GM21529 (cell line): ENCODE measurements at regions not wholly inside any gene's neighbourhood (a gene's known extent, or its start where the extent isn't known, plus 50 kb on each side); places are given as distances from the start of the nearest gene placed in this dataset.

ENCODE experiments used
- ATAC-seq: cut with Tn5 transposase; IDR thresholded peaks from one replicate; pipeline ENCODE4 v1.9.1; 2021; ENCODE audit not compliant: unreplicated experiment

DNA sequence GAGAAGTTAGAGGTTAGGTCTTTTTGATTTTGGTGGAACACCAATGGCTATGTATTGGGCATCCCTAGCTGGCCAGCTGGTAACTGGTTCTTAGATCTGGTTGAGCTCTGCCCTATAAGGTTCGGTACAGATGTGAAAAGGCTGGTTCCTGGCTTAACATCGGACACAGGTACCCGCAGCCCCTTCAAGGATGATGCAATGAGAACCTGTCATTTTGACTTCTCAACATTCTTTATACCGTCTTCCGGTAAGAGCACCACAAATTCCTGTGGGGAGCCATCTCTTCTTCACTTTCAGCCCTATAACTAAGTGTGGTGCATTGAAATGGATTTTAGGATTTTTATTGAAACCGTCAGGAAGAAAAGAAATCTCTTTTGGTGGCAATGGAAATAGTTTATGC lies 222.8 kb downstream of the ADAMTS9 start:
- no peak for ATAC-seq

DNA sequence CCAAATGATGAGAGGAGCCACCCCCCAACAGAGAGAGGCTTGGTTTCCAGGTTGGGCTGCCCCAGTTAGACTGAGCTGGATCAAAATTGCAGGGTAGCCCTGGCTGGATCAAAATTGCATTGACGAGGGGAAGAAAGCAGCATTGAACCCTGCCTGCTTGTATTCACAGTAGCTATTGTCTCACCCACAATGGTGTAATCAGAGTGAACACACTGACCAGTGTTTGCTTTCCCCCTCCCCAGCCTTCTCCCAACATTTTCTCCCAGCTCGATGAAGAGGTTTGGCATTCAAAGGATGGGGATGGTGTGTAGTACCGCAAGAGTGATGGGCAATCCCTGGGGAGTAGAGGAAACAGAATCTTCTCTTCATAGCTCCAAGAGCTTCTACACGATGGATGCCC lies 223.8 kb downstream of the ADAMTS9 start:
- no peak for ATAC-seq

DNA sequence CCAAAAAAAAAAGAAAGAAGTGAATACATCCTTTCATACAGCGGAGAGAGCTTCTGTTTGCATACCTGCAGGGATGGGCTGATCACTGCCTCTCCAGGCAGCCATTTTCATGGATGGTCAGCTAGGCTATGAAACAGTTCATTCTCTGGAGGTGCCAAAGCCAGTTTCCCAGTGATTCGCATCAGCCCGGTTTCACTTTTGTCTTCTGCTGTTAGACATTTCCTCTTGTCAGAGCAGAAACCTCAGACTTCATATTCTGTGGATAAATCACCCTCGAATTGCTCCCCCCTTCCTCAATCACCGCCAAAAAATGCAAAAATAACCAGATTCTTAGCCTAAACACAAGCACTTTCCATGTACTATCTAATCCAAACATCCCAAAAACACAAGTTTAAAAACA lies 225.6 kb downstream of the ADAMTS9 start:
- no peak for ATAC-seq

DNA sequence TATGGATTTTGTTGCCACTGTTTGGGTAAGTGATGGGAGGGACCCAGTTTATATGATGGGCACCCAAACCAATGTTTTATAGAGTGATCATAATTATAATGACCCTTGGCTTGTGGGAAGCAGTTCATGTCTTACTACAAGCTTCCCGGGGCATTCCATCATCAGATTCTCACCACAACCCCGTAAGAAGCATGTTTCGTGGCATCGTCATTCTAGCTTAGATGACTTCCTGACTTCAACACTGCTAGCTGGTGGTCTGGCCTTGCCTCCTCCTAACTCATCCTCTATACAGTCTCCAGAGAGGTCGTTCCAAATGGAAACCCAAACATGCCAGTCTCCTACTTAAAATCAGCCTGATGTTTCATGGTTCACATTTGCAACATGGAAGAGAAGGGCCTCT lies 226.9 kb downstream of the ADAMTS9 start:
- ATAC-seq, result no peak

DNA sequence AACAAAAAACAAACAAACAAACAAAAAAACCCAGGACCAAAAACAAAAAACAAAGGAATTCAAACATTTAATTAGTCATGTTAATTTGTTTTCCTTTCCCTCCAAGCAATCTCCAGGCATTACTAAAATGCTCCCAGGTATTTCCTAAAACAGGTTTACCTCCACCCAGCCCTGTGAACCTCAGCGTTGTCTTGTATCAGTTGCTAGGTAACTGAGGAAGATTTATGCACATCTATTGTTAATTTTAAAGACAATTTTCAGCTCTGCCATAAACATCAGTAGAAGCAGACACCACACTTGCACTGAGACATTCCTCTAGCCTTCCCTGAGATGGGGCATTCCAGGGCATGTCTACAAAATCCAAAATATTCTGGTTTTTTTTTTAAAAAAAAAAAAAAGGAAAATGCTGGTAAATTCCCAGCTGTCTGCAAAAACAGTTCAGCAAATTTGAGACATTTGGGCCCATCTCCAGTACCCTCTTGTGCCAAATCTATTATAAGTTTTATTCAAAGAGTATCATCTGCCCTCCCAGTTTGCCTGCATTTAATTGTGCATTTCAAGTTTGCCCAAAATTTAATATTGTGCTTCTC lies 227.6 kb downstream of the ADAMTS9 start:
- ATAC-seq, result no peak

DNA sequence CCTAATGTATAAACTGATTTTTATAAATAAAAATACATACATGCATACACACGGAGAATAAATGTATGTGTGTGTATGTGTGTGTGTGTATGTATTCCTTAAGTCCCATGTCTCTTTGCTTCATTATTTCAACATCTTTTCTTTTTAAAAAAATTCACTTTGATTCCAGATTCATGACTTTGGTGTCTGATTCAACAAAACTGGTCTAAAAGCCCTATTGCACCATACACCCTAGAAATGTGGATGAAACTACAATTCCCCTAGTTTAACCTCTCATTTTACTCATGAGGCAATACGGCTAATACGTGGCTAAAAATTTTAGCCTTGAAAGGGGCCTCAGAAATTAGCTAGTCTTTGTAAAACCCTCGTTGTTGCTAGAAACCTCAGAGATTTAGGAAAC lies 228.1 kb downstream of the ADAMTS9 start:
- ATAC-seq, result no peak

DNA sequence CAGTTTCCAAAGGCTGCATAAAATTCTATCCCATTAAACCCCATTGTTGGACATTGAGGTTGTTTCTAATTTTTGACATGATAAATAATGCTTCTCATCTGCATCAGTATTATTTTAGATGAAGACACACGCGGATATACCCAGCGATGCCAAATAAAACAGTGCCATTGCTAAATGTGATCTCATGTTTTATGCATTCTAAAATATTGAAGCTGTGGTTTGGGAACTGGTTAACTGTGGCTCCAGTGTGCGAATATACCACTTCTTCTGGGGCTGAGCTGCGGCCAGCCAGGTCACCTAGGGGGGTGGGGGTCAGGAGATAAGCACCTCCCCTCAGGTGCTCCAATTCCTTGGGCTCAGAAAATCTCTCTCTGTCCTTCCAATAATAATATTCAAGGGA lies 230.0 kb downstream of the ADAMTS9 start:
- no peak for ATAC-seq

DNA sequence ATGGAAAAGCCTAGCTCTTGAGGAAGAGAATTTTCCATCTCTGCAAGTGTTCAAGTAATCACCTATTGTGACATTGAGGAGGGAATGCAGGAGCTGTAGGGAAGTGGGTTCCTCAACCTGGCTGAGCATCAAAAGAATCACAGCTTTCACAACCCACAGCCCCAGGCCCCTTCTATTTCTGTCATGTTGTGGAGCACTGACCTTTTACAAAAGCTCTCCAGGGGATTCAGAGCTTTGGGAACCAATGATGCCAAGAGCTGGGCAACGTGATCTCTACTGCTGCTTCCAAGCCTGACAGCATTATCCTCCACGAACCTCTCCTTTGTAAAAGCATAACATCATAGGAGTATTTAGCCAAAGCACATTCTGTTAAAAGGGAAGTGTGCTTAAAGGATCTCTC lies 231.1 kb downstream of the ADAMTS9 start:
- ATAC-seq, result no peak

DNA sequence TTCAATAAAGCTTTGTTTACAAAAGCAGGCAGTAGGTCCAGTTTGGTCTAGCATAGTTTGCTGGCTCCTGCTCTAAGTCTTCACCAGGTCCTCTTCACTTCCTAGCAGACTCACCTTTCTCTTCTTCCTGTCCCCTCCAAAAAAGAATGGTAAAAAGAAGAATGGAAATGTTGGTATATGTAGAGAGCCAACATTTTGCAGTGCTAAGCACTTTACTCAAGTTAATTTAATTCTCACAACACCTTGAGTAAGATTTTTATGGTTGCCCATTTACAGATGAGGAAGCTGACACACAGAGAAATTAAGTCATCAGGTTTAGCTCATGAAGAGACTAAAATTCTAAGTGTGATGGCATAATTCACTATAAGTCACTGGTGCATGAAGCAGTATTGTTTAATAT lies 230.1 kb upstream of the PRICKLE2 start:
- ATAC-seq, result no peak

DNA sequence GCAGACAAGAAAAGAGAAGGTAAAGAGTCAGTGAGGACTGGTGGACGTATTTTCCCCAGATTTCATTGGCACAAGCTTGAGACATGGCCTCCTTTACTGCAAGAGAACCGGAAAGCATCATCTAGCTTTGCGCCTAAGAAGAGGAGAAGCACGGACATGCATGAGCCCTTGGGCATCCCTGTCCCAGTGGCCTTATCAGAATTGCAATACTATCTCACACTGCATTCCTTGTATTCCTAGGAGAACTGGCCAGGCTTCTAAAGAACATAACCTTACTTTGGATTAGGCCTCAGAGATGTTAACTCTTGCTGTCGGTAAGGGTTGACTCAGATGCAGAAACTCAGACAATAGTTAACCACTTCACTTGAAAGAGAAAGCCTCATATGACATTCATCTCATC lies 229.5 kb upstream of the PRICKLE2 start:
- no peak for ATAC-seq

DNA sequence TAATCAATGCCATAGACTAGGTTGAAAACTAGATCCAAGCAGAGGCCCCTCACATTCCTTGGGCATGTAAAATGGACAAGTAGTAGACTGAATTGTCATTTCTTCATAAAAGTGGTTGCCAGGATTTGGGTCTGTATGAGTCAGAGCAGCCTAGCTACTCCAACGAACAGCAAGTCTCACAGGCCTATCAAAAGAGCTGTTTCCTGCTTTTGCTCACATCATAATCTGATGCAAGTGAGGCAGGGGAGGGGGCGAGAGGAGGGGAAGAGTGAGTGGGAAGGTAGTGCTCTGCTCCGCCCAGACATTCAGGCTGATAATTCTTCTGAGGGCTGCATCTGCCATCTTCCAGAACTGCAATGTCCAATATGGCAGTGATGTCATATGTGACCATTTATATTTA lies 228.9 kb upstream of the PRICKLE2 start:
- no peak for ATAC-seq

DNA sequence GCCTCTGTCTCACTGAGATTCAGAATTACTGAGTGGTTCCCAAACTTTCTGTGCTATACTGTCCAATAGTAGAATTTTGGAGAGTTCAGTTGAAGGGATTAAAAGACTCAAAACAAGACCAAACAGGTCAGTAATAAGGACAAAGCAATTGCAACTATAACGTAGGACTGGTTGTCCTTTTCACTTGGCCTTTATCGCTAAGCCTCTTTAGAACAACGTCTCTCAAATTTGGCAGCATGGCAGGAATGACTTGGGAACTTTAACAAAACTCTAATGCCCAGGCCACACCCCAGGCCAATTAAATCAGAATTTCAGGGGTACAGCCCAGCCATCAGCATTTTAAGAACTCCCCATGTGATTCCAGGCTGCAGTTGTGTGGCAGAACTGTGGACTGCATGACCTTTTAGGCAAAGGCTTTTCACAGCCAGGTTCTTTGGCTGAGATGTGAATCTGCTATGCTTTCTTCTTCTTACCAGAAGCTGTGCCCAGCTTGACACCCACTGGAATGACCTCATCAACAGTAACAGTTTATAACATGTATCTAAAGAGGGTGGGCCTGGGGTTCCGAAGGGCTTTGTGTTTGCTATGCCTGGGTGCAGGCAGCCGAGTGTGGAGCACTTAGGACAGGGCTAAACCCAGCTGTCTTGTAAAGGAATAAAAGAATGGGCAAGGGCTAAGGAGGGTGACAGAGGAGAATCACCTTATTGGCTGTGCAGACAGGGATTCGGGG lies 226.2 kb upstream of the PRICKLE2 start:
- no peak for ATAC-seq

DNA sequence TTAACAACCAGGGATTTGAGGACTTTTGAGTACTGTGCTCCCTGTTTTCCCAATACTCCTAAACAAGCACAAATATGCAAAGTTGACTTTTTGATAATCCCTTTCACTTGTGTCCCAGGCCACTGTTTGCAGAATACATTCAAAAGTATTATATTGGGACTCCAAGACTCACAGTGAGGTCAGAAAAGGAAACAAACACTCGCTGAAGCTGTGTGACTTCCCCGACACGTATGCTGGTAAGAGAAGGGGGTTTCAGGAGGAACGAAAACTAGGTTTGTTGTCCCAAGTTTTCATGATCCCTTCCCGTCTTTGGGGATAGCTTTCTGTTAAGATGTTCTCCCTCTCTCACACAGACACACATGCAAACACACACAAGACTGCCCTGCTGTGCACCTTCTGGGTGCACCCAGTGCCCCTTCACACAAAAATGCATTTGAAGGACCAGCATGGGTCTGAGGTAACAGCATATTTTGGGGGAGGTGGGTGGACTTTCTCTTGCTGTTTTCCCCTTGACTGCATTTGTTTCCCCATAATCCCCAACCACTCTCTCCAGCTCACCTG lies 225.2 kb upstream of the PRICKLE2 start:
- ATAC-seq, result peak; percentile 37

DNA sequence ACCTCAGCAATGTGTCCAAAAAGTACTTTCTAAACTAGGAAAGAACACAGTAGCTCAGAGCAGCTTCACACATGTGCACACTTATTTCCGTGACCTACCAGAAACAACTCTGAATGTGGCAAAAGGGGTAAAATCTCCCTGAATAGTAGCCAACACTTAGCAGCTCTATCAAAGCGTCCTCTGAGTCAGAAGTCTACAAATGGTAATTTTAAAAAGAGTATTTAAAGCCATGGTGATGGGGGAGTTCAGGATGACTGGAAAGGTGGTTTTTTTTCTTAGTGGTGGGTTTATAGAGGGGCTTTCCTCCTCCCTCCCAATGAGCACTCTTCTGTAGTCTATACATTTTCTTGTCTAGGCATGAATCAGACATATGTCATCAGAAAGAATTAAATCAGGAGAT lies 223.8 kb upstream of the PRICKLE2 start:
- ATAC-seq, result peak; percentile 50

DNA sequence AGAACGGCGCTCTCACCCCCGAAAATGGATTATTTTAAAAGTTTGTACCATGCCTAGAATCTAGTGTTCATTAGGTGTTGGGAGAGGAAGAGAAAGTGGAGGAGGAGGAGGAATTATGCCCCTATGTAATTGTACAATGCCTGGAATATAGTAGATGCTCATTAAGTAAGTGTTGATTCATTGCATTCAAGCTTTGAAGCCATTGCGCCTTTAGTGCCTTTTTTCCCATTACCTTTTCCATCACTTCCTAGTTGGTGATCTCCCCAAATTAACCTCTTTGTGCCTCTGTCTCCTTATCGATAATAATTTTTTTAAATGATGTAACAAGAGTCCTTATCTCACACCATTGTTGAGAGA lies 220.7 kb upstream of the PRICKLE2 start:
- no peak for ATAC-seq

DNA sequence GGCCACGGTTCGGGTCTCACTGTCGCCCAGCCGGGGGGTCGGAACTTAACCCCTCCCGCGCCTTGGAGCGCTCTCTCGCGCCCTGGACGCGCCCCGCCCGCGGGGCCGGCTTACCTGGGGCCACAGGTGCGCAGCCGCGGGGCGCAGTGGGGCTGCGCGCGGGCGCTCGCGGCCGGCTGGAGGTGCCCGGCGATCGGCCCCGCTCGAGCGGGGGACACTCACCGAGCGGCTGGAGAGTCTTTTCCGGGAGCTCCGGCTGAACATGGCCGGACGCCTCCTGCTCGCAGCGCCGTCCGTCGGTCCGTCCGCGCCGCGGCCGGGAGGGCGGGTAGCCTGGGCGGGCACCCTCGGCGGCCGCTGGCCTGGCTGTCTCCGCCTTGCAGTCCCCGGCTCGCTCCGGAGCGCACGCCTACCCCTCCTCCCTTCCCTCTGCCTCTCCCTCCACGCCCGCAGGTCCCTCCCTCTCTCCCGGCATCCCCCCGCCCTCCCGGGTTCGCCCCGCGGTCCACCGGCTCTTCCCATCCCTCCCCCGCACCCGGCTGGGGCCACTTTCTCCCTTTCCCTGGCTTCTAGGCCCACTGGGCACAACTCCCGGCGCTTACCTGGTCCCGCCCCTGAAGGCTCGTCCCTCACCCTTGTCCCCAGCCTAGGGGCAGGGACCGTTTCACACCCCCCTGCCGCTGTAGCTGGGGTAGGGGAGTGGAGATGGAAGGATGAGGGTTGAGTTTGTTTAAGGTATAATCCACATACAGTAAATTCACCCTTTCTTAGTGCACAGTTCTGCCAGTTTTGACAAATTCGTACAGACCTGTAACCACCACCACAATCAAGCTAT lies 220.1 kb upstream of the PRICKLE2 start:
- no peak for ATAC-seq

DNA sequence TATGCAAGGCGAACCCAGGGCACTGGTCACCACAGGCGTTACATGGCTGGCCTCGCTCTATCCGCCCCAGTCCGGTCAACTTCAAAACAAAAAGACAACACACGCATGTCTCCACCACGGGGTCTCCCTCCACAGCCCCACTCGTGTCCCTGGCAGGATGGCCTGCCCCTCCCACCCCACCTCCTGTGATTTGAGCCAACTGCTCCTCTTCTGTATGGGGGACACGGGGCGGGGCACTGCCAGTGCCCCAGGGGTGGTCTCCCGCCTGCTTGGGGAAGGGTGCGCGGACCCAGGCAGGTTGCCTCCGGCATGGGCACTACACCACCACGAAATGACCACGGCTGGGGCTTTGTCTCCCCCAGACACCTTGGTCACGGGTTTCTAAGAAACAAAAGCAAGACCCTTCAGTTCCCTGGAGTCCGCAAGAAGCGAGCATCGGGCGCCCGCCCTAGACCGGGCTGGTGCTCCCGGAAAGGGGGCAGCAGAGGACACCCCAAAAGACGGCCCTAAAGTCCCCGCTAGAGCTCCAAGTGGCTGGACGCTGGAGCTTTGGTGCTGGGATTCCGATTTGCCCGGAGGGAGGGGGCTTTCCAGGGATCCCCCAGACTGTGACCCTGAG lies 219.3 kb upstream of the PRICKLE2 start:
- no peak for ATAC-seq

DNA sequence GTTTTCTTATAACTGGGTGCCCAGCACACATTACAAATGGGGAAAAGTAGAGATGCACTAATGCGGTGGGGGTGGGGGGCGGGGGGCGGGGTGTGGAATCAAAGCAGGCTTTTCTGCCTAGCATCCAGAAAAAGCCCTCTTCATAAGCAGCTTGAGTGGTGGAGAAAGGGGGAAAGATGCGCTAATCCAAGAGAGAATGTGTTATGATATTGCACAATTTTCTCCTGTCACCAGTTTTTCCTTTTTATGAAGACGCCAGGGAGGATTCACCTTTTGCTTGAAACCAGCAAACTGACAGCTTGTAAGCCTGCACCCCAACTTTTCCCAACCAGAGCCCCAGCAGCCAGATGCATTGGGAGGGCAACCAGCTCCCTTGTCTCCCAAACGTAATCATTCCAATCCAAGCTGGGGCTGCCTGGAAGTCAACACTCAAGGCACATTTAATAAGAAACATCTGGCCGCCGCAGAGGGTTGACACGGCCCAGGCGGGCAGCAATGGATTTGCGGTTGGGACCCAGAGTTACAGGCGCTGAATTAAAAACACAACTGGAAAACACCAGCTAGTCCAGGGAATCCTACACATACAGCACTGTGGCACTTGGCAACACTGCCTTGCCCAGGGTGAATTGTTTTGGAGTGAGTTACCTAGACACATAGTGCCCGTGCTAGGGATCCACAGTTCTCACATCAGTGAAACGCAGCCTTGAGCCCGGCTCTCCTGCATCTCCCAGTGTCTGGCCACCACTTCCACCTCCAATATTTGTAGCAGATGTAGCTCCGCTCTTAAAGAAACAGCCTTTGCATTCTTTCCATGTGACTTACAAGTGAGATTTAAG lies 218.5 kb upstream of the PRICKLE2 start:
- ATAC-seq, result no peak

DNA sequence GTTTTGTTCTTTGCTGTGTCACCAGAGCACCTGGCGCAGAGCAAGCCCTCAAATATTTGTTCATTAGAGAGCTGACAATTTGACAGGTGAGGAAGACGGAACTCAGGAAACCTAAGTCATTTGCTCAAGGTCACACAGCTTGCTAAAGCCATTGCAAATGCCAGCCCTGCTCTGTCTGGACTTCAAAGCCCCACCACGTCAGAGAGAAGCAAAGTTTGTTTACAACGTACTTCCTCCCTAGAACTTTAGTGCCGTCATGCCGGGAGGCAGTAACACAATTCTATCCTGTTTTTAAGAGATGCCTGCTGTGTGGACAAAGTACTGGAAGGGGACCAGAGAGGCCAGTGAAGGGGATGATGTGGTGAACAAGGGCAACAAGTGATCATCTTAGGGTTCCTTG lies 216.6 kb upstream of the PRICKLE2 start:
- ATAC-seq, result no peak

DNA sequence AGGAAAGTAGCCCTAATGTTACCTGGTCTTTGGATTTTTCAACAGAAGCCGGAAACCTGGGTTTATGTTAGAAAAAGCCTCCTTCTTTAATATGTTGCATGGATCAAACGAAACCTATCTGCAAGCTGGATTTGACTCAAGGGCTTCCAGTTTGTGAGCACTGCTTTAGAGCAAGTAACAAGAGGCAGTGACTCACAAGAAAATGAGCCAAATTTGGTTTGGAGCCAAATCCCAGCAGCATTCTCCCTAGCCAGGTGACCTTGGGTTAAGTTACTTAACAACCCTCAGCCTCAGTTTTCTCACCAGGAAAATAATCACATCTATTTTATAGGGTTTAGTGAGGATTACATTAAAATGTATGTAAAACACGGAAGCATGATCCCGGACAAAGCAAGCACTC lies 215.2 kb upstream of the PRICKLE2 start:
- no peak for ATAC-seq

DNA sequence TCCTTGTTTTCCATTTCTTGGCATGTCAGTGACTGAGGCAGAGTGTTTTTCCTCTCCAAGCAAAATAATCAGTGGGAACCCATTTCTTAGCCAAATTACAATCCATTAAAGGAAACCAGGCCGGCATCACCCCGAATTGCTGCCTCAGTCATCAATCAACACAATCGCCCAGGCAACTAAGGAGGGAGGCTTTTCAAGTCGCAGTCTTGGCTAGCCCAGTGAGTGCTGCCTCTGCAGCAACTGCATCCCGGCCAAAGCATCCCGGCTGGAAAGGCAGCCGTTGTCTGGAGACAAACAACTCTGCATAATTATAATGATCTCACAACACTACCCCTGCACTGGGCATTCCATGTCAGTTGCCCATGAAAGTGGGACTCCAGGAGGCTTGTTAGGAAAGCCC lies 213.5 kb upstream of the PRICKLE2 start:
- ATAC-seq, result no peak
